ENCODE measurements at regions not wholly inside any gene's neighbourhood (a gene's known extent, or its start where the extent isn't known, plus 50 kb on each side); places are given as distances from the start of the nearest gene placed in this dataset.
"Not testable (repeated sequence)": the region's sequence is repeated elsewhere in the genome, so short reads cannot be mapped to it uniquely, and the experiment has no call there.

DNA sequence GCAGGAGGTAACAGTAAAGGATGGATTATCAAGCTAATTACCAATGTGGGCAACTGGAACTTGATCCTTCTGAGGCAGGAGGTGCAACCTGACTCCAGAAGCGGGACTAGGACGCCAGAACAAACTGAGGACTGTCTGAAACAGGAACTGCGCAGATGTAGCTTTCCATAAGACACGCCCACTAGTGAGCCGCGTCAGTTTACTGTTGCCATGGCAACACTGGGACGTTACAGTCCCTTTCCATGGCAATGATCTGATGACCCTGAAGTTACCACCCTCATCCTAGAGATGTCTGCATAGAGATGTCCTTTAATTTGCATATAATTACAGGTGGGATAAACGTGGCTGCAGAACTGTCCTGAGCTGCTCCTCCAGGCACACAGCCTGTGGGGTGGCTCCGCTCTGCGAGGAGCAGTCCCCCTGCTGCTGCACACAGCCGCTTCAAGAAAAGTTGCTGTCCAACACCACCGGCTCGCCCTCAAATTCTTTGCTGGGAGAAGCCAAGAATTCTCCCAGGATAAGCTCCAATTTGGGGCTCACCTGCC is 816.6 kb downstream of the UQCRFS1 start:
- DNase-seq, result no peak

DNA sequence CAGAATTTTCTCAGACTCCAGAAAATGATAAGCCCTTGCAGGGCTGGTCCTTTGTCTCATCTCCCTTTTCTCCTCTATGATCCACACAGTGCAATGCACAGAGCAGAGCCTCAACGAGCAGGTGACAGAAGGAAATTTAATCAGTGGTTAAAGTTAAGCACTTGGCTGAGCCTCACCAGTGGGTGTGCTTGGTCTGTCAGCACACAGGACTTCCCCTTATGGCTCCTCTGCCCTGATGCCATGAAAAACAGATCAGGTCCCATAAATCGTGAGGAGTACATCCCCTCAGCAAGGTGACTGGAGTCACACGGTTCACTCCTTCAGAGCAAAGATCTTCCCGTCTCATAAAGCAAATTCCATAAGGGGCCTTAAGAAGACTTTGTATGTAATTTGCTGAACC is 818.2 kb downstream of the UQCRFS1 start:
- DNase-seq, result no peak

DNA sequence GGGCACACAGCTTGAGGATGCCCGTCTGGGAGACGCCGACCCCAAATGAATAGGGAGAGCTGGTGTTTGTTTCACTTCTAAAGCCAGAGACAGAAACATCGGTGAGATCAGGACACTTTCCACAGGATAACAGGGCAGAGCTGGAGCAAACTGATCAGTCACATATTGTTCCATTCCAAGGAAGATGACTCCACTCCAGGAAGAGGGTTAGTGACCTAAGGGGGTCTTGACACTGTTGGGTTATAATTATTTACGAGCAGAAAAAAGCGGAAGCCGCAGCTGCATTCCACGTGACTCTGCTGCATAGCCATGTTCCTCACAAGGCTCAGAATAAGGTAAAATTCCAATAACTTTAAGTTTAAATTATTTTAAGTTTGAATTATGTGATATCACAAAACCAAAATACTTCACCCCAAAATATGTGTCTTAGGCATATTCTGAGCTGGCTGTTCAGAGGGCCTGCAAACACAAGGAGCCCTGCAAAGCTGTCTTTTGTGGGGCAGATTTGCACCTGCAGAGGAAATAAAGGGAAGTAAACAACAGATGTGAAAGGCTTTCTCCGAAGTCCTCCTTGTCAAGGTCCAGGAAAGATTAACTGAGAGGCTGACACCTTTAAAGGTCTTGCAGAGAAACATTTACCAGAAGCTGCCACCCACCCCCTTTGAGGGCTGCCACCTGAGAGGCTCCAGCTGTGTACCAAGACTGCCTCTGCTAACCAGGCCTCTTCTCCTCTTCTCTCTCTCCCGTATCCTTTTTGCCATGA is 819.2 kb downstream of the UQCRFS1 start:
- no peak for DNase-seq

DNA sequence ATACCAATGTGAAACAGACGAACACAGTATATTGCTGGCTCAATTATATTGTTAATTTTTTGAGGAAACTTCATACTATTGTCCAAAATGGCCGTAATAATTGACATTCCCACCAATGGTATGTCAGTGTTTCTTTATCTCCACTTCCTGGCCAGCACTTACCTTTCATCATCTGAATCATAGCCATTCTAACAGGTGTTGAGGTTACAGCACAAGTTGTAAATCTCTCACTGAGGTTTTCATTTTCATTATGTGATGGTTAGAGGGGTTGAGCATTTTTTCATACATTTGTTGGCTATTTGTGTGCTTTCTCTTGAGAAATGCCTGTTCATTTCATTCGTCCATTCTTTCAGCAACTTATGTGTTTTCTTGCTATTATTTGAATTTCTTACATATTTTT is 824.0 kb downstream of the UQCRFS1 start:
- no peak for DNase-seq

DNA sequence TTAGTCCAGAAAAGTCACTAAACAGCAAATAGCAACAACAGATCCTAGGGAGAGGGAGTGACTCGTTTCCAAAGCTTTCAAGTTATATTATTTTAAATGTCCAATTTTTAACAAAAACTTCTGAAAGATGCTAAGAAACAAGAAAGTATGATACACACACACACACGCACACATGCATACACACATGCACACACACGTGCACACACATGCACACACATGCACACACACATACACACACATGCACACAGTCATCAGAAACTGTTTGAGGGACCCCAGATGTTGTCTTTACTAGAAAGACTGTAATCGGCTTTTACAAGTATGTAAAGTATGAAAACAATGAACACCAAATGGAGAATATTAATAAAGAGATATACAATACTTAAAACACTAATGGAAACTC is 825.4 kb downstream of the UQCRFS1 start:
- no peak for DNase-seq

DNA sequence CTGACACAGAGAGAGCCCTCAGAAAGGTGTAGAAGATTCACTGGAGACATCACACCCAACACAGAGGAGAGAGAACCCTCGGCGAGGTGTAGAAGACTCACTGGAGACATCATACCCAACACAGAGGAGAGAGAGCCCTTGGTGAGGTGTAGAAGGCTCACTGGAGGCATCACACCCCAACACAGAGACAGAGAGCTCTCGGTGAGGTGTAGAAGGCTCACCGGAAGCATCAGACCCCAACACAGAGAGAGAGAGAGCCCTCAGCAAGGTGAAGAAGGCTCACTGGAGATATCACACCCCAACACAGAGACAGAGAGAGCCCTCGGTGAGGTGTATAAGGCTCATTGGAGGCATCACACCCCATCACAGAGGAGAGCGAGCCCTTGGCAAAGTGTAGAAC is 826.5 kb downstream of the UQCRFS1 start:
- no peak for DNase-seq

DNA sequence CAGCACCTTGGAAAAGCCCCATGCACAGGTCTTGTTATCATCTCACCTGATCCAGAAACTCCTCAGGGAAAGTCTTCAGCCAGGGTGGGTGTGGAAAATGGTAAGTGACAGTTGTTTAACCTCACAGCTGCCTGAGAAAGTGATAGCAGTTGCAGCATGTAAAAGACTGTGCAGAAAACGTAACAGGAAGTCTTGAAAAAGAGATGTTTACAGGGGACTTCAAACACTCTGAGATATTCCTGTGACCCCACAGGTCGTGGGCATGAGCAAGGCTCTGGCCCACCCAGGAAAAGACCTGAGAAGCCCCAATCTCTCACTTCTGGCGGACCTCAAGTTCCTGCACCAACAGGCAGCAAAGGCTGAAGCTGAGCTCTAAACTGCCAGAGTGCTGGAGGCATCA is 826.9 kb downstream of the UQCRFS1 start:
- DNase-seq, result no peak

DNA sequence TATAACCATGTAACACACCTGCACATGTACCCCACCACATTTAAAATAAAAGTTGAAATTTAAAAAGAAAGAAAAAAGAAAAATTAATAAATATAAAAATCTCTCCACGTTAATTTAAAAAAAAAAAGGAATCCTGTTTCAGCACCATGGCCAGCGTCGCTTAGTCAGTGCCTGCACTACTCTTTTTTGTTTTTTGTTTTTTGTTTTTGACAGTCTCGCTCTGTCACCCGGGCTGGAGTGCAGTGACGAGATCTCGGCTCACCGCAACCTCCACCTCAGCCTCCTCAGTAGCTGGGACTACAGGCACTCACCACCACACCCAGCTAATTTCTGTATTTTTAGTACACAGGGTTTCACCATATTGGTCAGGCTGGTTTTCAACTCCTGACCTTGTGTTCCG is 835.9 kb downstream of the UQCRFS1 start:
- DNase-seq, result no peak

DNA sequence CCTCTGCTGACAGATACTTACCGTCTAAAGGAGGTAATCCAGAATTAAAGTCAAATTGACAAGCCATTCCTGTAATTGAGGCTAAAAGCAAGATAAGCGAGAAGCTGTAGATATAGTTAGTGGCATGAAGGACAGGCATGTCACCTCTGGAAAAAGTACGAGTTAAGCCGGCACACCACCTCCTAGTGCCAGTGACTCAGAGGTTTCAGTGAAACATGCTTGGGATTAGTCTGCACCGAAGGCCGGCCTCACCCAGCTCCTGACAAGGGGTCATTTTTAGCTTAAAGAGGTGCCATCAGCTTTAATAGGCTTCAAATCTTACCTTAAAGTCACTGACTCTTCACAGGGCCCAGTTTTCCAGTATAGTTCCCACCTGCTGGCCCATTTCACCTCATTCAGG is 838.0 kb downstream of the UQCRFS1 start:
- no peak for DNase-seq

DNA sequence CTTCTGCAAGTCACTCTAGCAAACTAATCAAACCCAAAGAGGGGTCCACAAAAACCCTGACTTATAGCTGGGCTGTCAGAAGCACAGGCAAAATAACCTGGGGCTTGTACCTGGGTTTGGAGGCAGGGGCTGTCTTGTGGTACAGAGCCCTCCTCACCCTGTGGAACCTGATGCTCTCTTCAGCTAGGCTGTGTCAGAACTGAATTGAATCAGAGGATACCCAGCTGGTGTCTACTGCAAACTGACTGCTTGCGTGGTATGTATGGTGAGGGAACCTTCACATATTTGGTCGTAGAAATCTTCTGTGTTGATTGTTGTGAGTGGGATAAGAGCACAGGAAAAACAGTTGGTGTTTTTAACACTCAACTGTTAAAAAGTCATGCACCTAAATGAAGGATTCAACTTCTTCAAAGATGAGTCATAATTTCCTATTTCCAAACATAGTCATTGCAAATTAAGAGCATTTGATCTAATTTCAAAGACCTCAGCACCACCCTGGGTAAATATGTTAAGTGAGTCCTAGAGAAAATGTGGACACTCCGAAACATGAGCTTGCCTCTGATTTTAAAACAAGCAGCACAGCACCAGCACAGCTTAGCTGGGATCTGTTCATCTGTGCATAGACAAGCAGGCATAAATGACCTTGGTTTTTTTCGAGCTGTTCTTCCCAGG is 840.2 kb downstream of the UQCRFS1 start:
- no peak for DNase-seq

DNA sequence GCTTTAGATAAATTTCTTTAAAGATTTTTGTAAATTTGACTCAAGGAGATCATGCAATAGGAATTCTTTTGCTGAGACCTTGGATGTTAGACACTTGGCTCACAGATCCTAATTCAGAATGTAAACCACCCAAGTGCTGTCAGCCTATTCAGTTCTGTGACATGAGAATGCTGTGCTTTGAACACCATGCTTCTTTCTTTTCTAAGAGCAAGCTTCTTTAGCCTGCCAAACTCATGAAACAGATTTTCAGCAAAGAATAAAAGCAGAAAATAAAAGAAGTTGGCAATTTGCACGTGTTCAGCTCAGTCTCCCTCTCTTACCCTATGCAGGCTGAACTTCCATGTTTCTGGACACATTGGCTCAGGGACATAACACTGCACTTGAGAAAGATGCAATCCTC is 845.8 kb downstream of the UQCRFS1 start:
- DNase-seq, result no peak

DNA sequence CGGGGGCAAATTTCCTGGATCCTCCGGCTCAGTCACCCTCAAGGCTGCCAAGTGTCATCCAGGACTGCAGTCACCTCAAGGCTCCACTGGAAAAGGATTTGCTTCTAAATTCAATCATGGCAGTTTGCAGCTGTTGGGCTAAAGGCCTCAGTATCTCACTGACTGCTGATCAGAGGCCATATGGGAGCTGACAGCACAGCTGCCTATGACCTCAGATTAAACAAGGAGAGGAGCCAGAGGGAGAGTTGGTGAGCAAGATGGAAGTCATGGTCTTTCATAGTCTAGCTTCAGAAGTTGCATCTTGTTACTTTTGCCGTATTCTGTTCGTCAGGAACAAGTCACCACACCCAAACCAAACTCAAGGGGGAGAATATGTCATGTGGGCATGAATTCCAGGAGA is 849.7 kb downstream of the UQCRFS1 start:
- DNase-seq, result no peak

DNA sequence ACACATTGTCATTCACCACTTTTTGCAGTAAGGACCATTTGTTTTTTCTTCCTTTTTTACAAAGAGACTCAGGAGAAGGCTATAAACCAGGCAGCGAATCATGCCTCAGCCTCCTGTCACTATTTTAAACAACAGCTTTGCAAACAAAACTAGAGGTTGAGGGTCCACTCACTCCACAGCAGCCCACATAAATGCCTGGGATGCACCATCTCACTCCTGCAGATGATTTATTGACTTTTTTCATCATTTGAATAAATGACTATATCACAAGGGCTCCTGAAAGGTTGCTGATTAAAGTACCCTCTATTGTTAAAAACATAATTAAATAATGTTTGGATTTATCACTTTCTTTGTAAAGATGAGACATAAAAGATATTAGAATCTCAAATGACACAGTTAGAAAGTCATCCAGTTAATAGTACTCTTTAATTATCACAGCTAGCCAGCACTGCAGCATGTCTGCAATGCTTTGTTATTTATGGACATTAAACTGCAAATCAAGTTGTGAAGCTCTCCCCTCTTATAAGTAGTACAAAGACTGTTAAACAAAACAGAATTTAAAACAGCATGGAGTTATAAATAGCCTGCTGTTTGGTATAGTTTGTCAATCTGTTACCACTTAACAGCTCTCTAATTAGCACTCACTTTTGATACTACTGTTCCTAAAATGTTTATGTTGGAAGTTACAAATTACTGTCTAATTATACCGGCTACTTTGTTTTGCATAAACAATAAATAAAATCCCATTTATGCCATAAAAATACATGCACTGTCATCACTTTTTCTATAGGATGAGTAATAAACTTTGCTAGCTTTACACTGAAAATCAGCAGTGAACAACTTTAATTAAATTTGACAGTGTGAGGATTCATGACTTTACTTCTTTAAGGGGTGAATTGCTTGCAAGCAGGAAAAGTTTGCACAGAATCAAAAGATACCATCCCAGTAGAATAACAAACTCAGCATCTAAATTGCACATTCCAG is 853.2 kb downstream of the UQCRFS1 start:
- DNase-seq, result no peak

DNA sequence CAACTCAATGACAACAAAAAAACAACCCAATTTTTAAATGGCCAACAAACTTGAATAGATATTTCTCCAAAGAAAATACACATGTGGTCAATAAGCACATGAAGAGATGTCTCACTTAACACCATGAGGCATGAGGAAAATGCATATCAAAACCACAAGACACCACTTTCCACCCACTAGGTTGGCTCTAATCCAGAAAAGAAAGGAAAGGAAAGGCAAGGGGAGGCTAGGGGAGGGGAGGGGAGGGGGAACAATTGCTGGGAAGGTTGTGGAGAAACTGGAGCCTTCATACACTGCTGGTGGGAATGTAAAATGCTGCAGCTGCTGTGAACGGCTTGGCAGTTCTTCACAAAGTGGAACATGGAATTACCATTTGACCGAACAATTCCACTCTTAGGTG is 854.3 kb downstream of the UQCRFS1 start:
- DNase-seq, result no peak

DNA sequence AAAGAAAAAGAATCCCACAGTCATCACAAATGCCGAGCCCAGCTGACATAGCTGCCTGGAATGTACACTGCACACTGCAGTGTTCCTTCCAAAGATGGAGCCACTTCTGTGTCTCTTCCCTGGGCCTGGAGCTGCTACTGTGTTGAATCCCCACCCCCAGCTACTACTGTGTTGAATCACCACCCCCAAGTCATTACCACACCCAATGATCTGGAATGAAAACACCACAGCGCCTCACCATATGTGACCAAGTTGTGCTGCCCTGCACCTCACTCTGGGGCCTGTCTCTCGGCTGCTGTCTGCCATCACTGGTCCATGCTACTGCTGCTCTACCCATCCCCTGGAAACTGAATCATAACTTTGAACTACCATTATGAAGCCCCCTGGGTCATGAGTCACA is 861.2 kb downstream of the UQCRFS1 start:
- DNase-seq, result no peak

DNA sequence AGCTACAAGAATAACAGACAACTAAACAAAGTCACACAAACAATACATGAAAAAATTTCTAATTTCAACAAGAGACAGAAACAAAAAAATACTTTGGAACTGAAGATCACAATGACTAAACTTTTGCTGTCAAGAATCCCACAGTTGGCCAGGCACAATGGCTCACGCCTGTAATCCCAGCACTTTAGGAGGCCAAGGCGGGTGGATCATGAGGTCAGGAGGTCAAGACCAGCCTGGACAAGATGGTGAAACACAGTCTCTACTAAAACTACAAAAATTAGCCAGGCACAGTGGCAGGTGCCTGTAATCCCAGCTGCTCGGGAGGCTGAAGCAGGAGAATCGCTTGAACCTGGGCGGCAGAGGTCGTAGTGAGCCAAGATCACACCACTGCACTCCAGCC is 861.6 kb downstream of the UQCRFS1 start:
- not testable (repeated sequence) for DNase-seq

DNA sequence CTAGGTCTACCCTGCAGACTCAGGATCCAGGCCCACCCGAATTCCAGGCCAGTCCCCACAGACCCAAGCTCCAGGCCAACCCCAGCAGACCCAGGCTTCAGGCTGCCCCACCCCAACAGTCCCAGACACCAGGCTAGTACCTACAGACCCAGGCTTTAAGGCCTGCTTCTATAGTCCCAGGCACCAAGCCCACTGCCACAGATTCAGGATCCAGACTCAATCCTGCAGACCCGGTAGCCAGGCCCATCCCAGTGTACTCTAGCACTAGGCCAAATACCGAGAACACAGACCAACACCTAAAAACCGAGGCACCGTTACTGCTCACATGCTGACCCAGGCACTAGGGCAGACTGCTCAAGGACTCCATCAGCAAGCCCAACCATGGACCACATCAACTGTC is 862.3 kb downstream of the UQCRFS1 start:
- DNase-seq, result no peak

DNA sequence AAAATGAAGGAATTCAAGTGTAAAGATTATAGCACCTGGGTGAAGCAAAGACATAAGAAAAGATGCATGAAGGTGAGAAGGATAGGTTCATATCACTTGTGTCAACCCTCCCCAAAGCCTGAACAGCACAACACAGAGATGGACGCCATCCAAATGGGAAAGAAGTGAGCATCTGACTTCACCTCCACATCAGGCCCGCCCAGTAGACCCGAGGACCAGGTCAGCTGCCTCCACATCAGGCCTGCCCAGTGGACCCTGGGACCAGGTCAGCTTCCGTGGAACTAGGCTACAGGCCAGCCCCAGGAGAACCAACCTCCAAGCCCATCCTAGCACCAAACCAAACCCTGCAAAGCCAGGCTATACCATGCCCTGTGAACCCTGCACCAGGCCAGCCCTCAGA is 862.9 kb downstream of the UQCRFS1 start:
- DNase-seq, result no peak

DNA sequence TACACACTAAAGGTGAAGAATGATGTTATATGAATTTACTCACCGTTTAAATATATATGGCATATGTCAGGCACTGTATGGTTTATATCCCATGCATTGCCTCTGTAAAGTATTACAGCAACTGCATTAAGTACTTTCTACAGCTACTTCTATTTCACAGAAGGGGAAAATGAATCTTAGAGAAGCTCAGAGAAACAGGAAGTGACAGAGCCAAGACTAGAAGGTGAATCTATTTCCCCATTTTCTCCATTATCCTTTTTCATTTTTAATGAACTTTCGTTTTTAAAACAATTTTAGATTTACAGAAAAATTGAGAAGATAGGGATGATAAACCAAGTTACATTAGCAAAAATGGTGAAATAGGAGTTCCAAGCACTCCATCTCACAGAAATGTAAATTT is 863.3 kb downstream of the UQCRFS1 start:
- no peak for DNase-seq

DNA sequence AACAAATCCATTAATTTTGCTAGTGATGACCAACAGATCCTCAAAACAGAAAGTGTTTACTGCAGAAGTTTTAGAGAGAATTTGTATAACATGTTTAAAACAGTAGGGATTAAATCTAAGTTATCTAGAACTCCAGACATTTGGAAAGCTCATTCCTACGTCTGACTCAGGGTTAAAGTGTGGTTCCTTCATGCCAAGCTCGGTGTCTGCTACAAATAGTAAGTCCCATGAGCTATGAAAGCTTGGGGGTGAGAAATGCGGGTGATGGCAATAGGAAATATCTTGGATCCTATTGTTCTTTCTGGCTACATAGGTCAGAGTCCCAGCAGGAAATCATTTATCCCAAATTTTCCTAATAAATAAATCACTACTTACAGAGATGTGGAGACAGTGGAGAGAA is 867.1 kb downstream of the UQCRFS1 start:
- no peak for DNase-seq

DNA sequence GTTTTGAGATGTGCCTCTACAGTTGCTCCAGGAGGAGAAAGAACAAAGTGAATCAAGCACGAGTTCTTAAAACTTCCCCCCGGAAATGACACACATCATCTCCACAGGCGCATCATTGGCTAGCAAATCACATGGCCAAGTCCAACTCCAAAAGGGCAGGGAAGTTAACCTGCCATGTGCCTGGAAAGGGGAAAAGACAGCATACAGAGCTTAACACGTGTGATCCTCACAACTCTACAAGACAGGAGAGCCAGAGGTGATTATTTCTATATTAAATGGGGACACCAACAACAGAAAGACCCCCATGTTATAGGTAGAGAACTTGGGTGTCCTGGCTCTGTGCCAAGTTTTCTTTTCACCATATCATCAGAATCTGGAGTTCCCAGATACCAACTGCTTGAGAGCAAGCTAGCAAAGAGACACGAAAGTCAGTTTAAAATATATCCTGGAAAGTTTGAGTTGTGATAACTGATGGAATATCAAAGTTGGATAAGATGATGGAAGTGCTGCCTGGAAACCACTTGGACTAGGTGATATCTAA is 871.1 kb downstream of the UQCRFS1 start:
- DNase-seq, result no peak

DNA sequence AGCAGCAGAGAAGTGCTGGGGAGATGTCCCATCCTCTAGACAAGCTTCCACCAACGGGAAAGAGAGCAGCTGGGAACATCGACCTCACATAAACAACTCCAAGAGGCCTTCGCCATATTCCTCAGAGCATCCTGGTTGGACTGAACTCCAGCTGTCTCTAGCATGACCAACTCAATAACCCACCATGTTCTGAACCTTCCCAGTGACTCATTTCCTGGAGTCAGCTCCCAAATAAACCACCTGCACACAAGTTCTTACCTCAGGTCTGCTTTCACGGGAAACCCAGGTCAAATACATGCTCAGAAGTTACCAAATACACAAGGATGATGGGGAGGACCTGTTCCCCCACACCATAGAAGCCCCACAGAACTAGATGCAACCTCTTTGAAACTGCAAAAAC is 878.5 kb downstream of the UQCRFS1 start:
- no peak for DNase-seq

DNA sequence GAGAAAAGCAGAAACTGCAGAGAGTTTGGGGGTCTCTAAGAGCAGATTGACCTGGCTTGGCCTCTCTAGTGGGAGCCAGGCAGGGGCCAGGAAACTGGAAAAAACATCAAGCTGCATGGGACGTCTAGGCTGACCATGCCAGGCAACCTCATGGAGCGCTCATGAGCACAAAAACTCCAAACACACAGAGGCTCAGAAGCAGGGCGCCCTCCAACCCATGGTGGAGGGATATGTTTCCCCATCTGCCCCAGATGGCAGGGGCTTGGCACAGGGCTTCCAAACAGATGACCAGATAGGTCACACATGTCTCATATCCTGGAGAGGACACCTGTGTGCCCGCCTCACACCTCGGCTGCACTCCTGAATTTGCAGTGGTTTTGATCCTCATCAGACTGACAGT is 879.0 kb downstream of the UQCRFS1 start:
- no peak for DNase-seq
